NCI-H1105 (cell line): ENCODE measurements at regions not wholly inside any gene's neighbourhood (a gene's known extent, or its start where the extent isn't known, plus 50 kb on each side); places are given as distances from the start of the nearest gene placed in this dataset.
"Not testable (repeated sequence)": the region's sequence is repeated elsewhere in the genome, so short reads cannot be mapped to it uniquely, and the experiment has no call there.

Experiments used
- DNase-seq: peaks from one replicate; lab custom pipeline; 2025; lab: John Stamatoyannopoulos, UW

DNA sequence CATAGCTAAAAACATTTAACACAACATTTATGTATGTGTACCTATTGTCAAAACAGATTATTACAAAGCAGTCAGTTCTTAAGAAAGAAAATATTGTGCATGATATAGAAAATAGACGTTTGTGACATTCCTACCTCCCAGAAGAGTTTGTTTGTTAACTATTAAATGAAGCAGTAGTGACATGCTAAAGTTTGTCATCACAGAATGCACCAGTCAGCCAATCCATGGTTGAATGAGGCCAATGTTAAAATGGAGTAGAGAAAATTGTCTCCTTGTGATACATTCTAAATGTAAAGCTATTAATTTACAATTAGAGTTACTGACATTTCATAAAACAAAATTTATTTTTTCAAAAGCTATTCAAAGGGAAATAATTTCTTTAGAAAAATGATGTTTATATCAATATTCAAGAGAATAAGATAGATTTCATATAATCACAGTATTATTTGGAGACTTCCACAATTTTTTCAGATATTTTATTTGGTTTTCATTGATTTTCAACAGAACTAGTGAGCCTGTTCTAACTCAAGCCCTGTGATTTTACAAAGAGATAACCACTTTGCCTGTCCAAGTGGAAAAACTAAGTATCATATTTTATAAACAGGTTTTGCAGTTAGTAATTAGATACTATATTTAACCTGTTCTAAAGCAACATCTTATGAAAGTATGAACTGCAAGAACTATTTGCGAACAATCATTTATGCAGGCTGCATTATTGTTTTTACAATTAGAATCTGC is 176.8 kb downstream of the ISL1 start:
- DNase-seq, result no peak

DNA sequence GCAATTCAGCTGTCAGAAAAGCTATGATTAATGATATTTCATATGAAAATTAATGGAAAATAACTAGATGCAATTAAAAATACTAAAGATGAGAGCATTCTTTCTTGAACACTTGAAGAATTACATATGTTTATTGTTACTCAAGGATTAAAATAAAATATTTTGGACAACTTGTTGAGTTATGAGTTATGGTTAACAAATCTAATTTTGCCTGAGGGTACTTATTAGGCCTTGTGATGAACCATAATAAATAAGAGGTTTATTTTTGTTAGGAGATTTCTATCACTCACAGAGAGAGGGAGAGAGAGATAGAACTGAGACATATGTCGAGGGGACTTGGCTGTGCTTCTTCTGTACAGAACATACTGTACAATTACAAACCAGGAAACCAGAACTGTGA is 183.7 kb downstream of the ISL1 start:
- DNase-seq, result no peak

DNA sequence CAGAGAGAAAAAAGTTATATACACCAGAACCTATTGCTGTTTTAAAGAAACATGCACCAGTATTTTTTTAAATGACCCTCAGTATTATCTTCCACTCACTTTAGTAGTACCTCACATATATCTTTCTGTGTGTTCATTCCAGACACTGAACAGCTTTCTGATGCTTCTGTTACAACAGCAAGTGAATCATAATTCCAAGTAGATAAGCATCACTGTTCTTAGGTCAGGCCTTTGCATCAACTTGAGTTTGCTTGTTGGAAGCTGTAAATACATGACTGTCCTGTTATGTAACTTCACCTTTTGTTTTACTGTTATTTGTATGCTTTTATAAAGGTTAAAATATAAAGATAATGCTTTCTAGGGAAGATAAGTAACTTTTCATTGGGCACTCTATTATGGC is 184.4 kb downstream of the ISL1 start:
- no peak for DNase-seq

DNA sequence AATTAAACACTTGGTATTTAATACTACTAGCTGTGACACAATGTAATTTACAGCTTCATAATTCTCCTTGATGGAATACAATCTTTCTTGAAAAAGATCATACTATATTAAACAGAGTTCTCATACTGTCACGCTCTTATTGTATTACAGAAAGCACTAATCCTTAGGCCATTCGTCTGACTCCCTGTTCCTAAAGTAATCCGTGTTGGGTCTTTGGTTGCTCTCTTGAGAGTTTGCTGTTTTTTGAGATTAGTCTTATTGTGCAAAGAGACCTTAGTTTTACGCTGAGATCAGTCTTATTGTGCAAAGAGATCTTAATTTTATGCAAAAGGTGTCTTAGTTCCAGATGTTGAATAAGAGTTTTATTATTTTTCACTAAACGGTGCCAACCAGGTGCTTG is 190.6 kb downstream of the ISL1 start:
- DNase-seq, result no peak

DNA sequence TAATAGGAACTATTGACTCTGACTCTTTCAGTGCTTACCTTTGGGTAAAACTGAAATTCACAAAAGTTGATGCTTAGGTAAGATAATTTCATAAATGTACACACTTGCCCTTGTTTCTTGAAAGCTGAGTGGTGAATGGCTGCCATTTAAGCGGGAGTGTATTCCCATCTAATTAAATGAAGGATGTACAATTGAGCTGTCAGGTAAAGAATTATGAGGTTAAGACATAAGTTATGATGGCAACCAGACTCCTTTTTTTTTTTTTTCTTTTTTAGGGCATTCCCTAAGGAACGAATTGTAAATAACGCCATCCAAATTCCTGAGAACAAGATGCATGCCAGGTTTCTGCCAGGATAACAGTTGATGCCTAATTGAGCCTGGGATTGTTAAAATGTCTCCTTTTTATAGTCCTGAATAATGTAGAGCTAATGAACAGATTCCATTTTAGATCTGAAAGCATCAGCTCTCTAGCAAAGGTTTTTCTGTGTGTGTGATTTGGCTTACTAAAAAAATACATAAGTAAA is 199.7 kb downstream of the ISL1 start:
- no peak for DNase-seq

DNA sequence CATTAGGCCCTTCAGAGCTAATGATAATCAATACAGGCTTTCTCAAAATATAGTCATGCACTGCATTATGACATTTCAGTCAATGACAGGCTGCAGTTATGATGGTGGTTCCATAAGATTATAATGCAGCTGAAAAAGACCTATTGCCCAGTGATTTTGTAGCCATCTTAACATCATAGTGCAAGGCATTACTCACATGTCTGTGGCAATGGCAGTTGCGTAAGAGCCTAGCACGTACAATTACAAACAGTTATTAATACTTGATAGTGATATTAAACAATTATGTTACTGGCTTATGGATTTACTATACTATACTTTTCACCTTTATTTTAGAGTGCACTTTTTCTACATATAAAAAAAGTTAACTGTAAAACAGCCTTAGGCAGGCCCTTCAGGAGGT is 214.8 kb downstream of the ISL1 start:
- DNase-seq, result no peak

DNA sequence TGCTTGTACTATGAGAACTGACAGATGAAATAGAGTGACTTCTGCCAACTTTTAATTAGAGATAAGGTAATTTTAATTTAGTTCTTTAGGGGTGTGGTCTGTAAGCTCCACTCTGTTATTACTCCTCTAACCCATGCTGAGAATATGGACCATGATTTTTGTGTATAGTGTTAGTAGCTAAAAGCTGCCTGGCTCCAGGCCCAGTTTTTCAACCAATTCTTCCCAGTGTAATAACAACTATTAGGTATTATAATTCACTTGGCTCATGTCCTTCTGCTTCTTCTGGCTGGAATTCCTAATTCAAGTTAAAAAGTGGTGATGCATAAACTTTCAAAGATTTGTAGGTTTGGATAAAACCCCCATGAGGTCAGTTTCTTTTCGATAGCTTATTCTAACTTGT is 216.3 kb downstream of the ISL1 start:
- peak; percentile 32 for DNase-seq

DNA sequence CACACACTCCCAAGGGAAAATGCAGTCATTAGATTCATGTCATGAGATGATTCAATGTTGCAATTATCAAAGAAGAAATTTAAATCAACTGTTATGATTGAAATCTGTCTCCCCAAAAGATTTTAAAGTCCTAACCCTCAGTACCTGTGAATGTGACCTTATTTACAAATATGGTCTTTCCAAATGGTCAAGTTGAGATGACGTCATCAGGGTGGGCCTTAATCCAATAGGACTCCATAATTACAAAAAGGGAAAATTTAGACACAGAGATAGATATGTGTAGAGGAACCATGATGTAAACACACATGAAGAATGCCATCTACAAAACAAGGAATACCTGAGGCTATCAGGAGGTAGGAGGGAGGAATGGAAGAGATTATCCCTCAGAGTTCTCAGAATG is 221.1 kb downstream of the ISL1 start:
- no peak for DNase-seq

DNA sequence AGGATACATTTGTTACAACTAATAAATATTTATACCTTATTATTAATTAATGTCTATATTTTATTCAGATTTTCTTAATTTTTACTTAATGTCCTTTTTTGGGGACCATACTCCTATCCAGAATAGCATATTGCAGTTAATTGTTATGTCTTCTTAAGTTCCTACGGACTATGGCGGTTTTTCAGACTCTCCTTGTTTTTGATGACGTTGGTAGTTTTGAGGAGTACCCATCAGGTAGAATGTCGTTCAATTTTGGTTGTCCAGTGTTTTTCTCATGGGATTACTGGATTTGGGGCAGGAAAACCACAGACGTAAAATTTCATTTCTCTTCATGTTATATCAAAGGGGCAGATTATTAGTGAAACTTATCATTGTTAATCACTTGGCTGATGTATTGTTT is 223.7 kb downstream of the ISL1 start:
- DNase-seq, result no peak

DNA sequence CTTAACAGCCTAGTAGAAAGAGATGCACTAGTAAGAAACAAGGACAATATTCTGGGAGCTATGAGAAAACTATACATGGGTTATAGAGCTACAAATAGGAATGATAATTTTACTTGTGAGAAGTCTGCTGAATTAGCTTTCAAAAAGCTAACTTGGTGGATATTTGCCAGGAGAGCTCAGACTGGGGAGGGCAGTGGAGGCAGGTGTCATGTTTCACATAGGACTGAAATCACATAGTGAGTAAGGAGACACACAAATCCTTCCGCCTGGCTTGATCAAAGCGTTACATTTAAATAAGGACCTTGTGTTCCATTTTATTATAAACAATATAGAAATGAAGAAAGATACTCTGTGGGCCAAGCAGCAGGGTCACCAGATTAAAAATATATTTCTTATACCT is 235.0 kb downstream of the ISL1 start:
- no peak for DNase-seq

DNA sequence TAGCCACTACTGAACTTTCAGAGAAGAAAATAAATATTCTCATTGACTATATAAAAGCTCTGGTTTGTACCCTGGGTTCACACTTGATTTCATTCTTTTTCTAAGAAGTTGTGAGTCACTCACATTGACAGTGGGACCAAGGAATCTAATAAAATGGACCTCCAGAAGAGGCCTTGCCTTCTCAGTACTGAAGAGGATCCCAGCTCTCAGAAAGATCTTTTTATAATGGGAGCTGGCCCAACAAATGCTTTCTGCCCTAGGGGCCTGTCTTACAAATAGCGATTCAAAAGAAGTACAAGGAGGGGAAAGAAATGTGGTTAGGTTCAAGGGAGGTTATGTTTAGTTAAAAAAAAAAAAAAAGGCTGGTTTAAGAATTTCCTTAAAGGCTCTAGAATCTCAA is 237.9 kb downstream of the ISL1 start:
- DNase-seq, result no peak

DNA sequence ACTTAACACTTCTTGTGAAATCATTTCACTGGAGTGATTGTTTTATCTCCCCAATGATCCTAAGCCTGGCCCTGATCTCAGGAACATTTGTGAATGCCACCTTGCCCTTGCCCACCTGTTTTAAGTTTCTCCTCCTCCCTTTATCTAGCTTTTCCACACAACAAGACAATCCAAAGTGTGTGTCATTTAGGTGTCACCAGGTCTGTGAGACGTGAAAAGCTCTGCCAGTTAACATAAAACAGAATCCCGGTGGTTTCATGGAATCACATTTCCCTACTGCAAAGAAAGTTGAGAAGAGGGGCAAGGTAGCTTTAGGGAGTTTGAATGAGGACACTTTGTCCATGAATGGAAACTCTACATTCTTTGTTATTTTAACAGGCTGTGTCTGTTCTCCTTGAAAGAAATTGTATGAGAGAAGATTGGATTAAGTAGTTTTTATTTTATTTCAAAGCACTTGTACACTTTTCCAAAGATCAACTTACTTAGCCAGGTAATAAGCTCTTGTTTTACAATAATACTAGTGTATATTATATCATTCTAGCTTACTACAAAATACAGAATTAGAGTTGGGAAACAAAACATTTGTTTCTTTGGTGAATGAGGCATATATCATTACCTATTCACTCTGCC is 239.0 kb downstream of the ISL1 start:
- DNase-seq, result no peak

DNA sequence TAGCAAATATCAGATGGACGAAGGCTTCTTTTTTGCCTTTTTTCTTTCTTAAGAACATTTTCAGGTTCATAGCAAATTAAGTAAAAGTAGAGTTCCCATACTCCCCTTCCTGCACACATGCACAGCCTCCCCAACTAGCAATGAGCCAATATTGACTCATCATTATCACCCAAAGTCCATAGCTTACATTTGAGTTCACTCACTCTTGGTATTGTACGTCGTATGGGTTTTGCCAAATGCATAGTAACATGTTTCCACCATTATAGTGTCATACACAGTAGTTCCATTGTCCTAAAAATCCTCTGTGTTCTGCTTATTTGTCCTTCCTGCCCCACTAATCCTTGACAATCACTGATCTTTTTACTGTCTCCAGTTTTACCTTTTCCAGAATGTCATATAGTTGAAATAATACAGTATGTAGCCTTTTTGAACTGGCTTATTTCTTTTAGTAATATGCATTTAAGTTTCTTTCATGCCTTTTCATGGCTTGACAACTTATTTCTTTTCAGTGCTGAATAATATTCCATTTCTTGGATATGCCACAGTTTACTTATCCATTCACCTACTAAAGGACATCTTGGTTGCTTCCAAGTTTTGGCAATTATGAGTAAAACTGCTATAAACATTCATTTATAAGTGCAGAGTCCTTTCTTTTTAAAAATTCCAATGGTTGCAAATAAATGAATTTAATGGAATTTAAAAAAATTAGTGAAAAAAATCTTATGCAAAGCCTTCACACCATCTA is 242.1 kb downstream of the ISL1 start:
- DNase-seq, result no peak

DNA sequence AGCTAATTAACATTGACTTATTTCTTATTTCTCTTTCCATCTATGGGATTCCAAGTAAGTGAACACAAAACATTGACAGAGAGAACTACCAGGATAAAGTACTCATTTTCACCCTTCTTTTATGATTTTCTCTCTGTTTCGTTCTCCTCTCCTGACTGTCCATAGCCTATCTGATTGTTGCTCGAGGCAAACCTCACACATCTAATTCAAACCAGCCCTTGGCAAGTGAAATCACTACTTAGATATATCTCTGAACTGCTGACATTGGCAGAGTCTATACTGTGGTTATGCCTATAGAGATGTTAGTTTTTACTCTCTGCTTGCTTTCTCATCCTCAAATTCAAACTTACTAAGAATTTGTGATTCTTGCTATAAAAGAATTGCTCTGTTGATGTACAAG is 248.8 kb downstream of the ISL1 start:
- DNase-seq, result no peak

DNA sequence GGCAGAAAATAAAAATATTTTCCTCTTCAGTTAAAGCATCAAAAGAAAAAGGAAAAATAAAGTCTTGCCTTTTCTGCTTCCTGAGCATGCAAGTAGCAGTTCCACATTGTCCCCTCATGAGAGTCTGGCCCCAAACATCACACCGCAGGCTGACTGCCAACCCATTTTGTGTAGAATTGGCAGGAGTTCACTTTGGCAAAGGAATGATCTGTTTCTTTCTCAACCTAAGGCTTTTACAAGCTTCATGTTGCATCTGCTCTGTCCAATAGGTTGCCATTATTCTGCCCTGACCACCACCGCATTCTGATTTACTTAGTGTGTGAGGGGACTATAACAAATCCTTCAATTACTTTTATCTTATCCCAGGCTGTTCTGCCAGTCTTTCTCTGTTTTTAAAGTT is 249.5 kb downstream of the ISL1 start:
- DNase-seq, result peak; percentile 26

DNA sequence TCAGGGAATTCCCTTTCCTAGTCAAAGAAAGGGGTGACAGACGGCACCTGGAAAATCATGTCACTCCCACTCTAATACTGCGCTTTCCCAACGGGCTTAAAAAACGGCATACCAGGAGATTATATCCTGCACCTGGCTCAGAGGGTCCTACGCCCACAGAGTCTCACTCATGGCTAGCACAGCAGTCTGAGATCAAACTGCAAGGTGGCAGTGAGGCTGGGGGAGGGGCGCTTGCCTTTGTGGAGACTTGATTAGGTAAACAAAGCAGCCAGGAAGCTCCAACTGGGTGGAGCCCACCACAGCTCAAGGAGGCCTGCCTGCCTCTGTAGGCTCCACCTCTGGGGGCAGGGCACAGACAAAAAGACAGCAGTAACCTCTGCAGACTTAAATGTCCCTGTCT is 253.7 kb downstream of the ISL1 start:
- DNase-seq, result not testable (repeated sequence)

DNA sequence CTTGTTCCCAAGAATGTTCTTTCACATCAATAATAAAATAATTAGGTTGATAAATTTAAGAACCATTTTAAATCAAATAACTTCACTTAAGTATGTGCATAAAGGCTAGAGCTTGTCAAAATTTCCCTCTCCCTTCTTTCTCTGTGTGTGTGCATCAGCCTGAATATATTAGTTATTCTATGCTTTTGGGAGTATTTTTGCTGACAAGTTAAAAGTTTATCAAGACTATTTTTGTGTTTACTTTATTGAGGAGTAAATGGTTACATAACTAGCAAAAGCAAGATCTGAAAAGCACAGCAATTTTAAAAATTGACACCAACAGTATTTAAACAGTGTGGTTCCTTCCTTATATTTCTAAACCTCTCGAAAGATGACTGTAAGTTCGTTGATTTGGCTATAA is 261.7 kb downstream of the ISL1 start:
- no peak for DNase-seq

DNA sequence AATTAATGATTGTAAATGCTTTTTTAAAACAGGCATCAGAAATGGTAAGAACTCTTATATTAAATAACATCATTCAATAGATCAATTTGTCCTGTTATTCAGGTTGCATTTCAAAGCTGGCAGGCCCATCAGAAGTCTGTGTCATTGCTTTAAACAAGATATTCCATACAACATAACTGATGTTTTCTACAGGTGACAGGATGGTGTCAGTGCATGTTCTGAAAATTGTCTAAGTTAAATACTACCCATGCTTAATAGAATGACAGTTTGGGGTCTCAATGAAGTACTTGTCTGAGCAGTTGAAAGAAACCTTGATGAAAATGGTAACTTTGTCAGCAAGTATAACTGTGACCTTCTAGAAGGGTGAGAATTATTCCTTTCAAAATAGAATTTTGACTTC is 263.2 kb downstream of the ISL1 start:
- no peak for DNase-seq

DNA sequence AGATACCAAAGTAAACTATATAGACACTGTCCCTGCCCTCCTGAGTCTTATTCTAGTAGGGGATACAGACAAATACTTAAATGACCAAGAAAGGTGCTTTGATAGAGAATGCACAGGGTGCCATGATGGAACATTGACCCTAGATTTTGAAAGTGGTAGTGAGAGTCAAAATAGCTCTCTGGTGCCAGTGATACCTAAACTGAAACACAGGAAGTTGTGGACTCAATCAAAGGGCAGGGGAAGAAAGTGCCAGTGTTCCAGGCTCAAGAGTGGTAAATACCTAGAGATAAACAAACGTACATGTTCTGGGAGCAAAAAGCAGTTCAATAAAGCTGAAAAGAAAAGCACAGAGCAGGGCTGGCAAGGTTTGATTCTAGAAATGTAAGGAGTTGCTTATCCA is 267.6 kb downstream of the ISL1 start:
- DNase-seq, result no peak

DNA sequence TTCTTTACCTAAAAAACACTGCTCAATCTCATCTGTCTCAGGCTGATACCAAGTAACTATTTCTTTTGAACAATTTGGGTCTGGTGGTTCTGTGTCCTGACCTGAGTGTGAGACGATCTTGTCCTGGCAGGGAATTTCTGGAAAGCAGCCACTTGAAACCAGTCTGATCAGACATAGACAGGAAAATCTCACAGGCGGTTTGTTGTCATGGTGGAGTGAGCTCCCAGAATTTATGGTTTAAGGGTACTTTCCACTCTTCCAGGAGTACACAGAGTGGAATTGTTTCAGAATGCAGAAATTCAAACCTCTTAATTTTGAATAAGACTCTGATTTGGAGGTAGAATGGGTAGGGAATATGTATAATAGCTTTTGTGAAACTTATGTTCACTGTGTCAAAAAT is 268.2 kb downstream of the ISL1 start:
- DNase-seq, result no peak

DNA sequence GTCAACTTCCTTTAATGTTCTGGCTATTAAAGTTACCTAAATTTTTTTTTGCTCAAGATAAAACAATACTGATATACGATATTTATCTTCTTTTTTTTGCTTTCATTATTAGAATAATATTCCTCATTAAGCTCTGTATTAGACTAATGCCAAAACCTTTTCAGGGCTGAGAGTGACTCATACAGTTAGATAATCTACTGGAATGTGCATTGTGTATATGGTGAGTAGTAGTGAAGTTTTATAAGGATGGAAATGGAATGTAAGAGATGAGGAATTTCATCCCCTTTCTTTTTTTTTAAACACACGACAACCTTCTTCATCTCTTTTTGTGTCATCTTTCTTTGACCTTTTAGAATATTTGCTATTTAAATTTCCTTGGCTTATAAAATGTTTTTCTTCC is 268.6 kb downstream of the ISL1 start:
- no peak for DNase-seq

DNA sequence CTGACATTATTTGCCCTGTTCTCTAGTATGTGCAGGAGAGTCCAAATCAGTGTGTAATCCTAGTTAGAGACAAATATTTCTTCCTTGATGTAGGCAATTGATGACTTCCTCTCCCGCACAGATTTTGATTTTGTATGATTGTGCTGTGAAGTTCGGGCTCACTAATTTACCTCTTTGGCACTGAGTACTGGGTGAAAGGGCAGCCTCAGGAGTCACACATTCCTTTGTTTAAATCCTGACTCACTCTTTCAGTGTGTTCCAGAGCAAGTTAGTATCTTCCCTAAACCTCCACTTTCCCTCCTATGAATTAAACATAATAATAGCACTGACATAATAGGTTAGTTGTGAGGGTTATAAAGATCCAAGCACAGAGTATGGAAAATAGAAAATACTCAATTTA is 269.7 kb downstream of the ISL1 start:
- DNase-seq, result no peak
